HEK293 (cell line): ENCODE measurements at regions not wholly inside any gene's neighbourhood (a gene's known extent, or its start where the extent isn't known, plus 50 kb on each side); places are given as distances from the start of the nearest gene placed in this dataset.

Experiments used
- KLF16 ChIP-seq: fragments of 450-650 bp; formaldehyde crosslinking; IDR thresholded peaks from 2 replicates; pipeline ENCODE4 v1.5.1; 2017; ENCODE audit warnings: missing biosample characterization, missing genetic modification characterization
- OVOL3 ChIP-seq: fragments of 450-650 bp; formaldehyde crosslinking; IDR thresholded peaks from 2 replicates; pipeline ENCODE4 v1.5.1; 2016; ENCODE audit warnings: missing biosample characterization, missing genetic modification characterization
- TCF7L2 ChIP-seq: IDR thresholded peaks from 2 replicates; pipeline ENCODE4 v1.6.1; 2011; ENCODE audit warnings: low read depth, mild to moderate bottlenecking, inconsistent platforms, low read length, moderate library complexity, borderline replicate concordance
- ZBTB20 ChIP-seq: fragments of 450-650 bp; formaldehyde crosslinking; IDR thresholded peaks from 2 replicates; pipeline ENCODE4 v1.5.1; 2016; ENCODE audit warnings: missing biosample characterization, missing genetic modification characterization
- ZEB2 ChIP-seq: fragments of 450-650 bp; formaldehyde crosslinking; IDR thresholded peaks from 2 replicates; pipeline ENCODE4 v1.5.1; 2016; ENCODE audit warnings: missing biosample characterization, missing genetic modification characterization
- ZNF24 ChIP-seq: fragments of 450-650 bp; formaldehyde crosslinking; IDR thresholded peaks from 2 replicates; pipeline ENCODE4 v1.5.1; 2016; ENCODE audit warnings: missing biosample characterization, missing genetic modification characterization
- ZNF302 ChIP-seq: fragments of 450-650 bp; formaldehyde crosslinking; IDR thresholded peaks from 2 replicates; pipeline ENCODE4 v1.5.1; 2016; ENCODE audit warnings: missing biosample characterization, missing genetic modification characterization, low read depth
- ZNF501 ChIP-seq: fragments of 450-650 bp; formaldehyde crosslinking; IDR thresholded peaks from 2 replicates; pipeline ENCODE4 v1.5.1; 2016; ENCODE audit warnings: missing biosample characterization, missing genetic modification characterization
- ZNF560 ChIP-seq: fragments of 450-650 bp; formaldehyde crosslinking; IDR thresholded peaks from 2 replicates; pipeline ENCODE4 v1.5.1; 2017; ENCODE audit warnings: missing biosample characterization, missing genetic modification characterization, borderline replicate concordance
- ZNF596 ChIP-seq: fragments of 450-650 bp; IDR thresholded peaks from 2 replicates; pipeline ENCODE4 v1.5.0; 2018; ENCODE audit warnings: missing biosample characterization, mild to moderate bottlenecking, missing genetic modification characterization, moderate library complexity
- ZNF677 ChIP-seq: fragments of 450-650 bp; IDR thresholded peaks from 2 replicates; pipeline ENCODE4 v1.5.0; 2018; ENCODE audit warnings: missing biosample characterization, mild to moderate bottlenecking, missing genetic modification characterization, moderate library complexity
- TF ChIP-seq, protein P1 (sequence below): fragments of 450-650 bp; formaldehyde crosslinking; IDR thresholded peaks from 2 replicates; pipeline ENCODE4 v1.5.1; 2016; ENCODE audit warnings: missing biosample characterization, missing genetic modification characterization
- TF ChIP-seq, protein P2 (sequence below): fragments of 450-650 bp; formaldehyde crosslinking; IDR thresholded peaks from 2 replicates; pipeline ENCODE4 v1.5.1; 2016; ENCODE audit warnings: missing biosample characterization, missing genetic modification characterization
- TF ChIP-seq, protein P3 (sequence below): fragments of 450-650 bp; formaldehyde crosslinking; IDR thresholded peaks from 2 replicates; pipeline ENCODE4 v1.5.1; 2016; ENCODE audit warnings: missing biosample characterization, missing genetic modification characterization

GRCh38 chr9:102273952-102274351 lies 535.5 kb upstream of the GRIN3A start:
- TF ChIP-seq, protein P1, sequence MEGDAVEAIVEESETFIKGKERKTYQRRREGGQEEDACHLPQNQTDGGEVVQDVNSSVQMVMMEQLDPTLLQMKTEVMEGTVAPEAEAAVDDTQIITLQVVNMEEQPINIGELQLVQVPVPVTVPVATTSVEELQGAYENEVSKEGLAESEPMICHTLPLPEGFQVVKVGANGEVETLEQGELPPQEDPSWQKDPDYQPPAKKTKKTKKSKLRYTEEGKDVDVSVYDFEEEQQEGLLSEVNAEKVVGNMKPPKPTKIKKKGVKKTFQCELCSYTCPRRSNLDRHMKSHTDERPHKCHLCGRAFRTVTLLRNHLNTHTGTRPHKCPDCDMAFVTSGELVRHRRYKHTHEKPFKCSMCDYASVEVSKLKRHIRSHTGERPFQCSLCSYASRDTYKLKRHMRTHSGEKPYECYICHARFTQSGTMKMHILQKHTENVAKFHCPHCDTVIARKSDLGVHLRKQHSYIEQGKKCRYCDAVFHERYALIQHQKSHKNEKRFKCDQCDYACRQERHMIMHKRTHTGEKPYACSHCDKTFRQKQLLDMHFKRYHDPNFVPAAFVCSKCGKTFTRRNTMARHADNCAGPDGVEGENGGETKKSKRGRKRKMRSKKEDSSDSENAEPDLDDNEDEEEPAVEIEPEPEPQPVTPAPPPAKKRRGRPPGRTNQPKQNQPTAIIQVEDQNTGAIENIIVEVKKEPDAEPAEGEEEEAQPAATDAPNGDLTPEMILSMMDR (tag by site-specific recombination): no peak
- TF ChIP-seq OVOL3 (tag by site-specific recombination) (no peak), ZNF501 (tag by site-specific recombination) (no peak), ZNF677 (tag by site-specific recombination) (no peak), TCF7L2 (no peak), ZNF560 (tag by site-specific recombination) (no peak), ZNF302 (tag by site-specific recombination) (no peak), KLF16 (tag by site-specific recombination) (no peak), ZEB2 (tag by site-specific recombination) (no peak), ZNF596 (no peak), ZBTB20 (tag by site-specific recombination) (no peak), ZNF24 (tag by site-specific recombination) (no peak)
- TF ChIP-seq, protein P2, sequence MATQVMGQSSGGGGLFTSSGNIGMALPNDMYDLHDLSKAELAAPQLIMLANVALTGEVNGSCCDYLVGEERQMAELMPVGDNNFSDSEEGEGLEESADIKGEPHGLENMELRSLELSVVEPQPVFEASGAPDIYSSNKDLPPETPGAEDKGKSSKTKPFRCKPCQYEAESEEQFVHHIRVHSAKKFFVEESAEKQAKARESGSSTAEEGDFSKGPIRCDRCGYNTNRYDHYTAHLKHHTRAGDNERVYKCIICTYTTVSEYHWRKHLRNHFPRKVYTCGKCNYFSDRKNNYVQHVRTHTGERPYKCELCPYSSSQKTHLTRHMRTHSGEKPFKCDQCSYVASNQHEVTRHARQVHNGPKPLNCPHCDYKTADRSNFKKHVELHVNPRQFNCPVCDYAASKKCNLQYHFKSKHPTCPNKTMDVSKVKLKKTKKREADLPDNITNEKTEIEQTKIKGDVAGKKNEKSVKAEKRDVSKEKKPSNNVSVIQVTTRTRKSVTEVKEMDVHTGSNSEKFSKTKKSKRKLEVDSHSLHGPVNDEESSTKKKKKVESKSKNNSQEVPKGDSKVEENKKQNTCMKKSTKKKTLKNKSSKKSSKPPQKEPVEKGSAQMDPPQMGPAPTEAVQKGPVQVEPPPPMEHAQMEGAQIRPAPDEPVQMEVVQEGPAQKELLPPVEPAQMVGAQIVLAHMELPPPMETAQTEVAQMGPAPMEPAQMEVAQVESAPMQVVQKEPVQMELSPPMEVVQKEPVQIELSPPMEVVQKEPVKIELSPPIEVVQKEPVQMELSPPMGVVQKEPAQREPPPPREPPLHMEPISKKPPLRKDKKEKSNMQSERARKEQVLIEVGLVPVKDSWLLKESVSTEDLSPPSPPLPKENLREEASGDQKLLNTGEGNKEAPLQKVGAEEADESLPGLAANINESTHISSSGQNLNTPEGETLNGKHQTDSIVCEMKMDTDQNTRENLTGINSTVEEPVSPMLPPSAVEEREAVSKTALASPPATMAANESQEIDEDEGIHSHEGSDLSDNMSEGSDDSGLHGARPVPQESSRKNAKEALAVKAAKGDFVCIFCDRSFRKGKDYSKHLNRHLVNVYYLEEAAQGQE: no peak
- TF ChIP-seq, protein P3, sequence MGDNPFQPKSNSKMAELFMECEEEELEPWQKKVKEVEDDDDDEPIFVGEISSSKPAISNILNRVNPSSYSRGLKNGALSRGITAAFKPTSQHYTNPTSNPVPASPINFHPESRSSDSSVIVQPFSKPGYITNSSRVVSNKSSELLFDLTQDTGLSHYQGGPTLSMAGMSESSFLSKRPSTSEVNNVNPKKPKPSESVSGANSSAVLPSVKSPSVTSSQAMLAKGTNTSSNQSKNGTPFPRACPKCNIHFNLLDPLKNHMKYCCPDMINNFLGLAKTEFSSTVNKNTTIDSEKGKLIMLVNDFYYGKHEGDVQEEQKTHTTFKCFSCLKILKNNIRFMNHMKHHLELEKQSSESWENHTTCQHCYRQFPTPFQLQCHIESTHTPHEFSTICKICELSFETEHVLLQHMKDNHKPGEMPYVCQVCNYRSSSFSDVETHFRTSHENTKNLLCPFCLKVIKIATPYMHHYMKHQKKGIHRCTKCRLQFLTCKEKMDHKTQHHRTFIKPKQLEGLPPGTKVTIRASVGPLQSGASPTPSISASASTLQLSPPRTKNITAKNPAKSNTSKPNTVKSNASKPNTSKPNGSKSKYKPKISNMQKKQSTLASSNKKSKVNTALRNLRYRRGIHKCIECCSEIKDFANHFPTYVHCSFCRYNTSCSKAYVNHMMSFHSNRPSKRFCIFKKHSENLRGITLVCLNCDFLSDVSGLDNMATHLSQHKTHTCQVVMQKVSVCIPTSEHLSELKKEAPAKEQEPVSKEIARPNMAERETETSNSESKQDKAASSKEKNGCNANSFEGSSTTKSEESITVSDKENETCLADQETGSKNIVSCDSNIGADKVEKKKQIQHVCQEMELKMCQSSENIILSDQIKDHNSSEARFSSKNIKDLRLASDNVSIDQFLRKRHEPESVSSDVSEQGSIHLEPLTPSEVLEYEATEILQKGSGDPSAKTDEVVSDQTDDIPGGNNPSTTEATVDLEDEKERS (tag by site-specific recombination): no peak
